HepG2 (cell line): ENCODE measurements at regions not wholly inside any gene's neighbourhood (a gene's known extent, or its start where the extent isn't known, plus 50 kb on each side); places are given as distances from the start of the nearest gene placed in this dataset.

Experiments used
- ATAC-seq: fragments of 200-7000 bp; cut with Tn5 transposase; 3 replicates; pipeline ENCODE4 v1.9.1; 2020; ENCODE audit warnings: mild to moderate bottlenecking, moderate library complexity
- BruUV-seq: library from RNA; stranded (reverse); fragments of 400-500 nt; replicated peaks from 2 replicates; lab custom pipeline; 2021; lab: Mats Ljungman, UMichigan
- CTCF ChIA-PET: fragments of 300-600 bp; formaldehyde crosslinking; extraction: SDS; loops from one replicate; lab custom pipeline; 2021; ENCODE audit warnings: low total read pairs, inconsistent platforms, low intra/inter-chr PET ratio; lab: Yijun Ruan, JAX
- POLR2A ChIA-PET: fragments of 350-600 bp; sonication (Branson Sonifier 250); formaldehyde crosslinking; loops from one replicate; lab custom pipeline; 2020; ENCODE audit warnings: antibody characterized with exemption, inconsistent platforms; lab: Yijun Ruan, JAX
- DNase-seq: peaks from one replicate; pipeline ENCODE4 v3.0.0-alpha.2; 2015; ENCODE audit warnings: low spot score
- FAIRE-seq: peaks from 3 replicates; lab custom pipeline; 2011; peaks lifted over from hg19 to GRCh38; lab: Jason Lieb, UNC
- H2AFZ ChIP-seq: one replicate; pipeline ENCODE4 v1.6.1; 2011; ENCODE audit warnings: low read length, inconsistent platforms
- H3K27ac ChIP-seq: fragments of 300-600 bp; 3 replicates; pipeline ENCODE4 v1.8.0; 2011; ENCODE audit warnings: mixed run types, mild to moderate bottlenecking, mixed read lengths, low read length, inconsistent platforms; ENCODE audit not compliant: insufficient read depth; ENCODE audit errors: extremely low read length
- H3K27me3 ChIP-seq, 2 experiments: fragments of 200-600 bp in 1 of 2; 2 replicates in 1 of 2; 3 replicates in 1 of 2; pipeline versions ENCODE4 v1.6.0 to v1.8.0; 2011; ENCODE audit warnings: low read length in 2 of 2, mild to moderate bottlenecking in 2 of 2, moderate library complexity in 2 of 2, inconsistent platforms in 1 of 2; ENCODE audit not compliant: insufficient read depth in 2 of 2, control insufficient read depth in 1 of 2
- H3K36me3 ChIP-seq, 2 experiments: fragments of 200-600 bp in 1 of 2; replicated peaks in 1 of 2; 2 replicates in 1 of 2; 3 replicates in 1 of 2; pipeline versions ENCODE4 v1.5.1 to v1.8.0; 2011; ENCODE audit warnings: low read length in 2 of 2, inconsistent platforms in 1 of 2; ENCODE audit not compliant: insufficient read depth in 2 of 2, control insufficient read depth in 1 of 2
- H3K4me1 ChIP-seq: 2 replicates; pipeline ENCODE4 v1.5.1; 2012; ENCODE audit warnings: low read length, inconsistent platforms; ENCODE audit not compliant: insufficient read depth
- H3K4me2 ChIP-seq: 2 replicates; pipeline ENCODE4 v1.6.0; 2011; ENCODE audit warnings: low read depth, low read length, inconsistent platforms
- H3K4me3 ChIP-seq, 3 experiments: fragments of 200-600 bp in 1 of 3; sonication (generic), shearing (Covaris generic) in 1 of 3; replicated peaks in 1 of 3; 2 replicates each; pipeline ENCODE4 v1.5.1; 2011 to 2016; ENCODE audit warnings: low read length in 3 of 3, inconsistent platforms in 2 of 3, low read depth in 2 of 3, mild to moderate bottlenecking in 2 of 3, control low read depth in 1 of 3, mixed read lengths in 1 of 3; ENCODE audit not compliant: insufficient read depth in 1 of 3
- H3K79me2 ChIP-seq: one replicate; pipeline ENCODE4 v1.6.1; 2011; ENCODE audit warnings: low read length, inconsistent platforms; ENCODE audit not compliant: insufficient read depth
- H3K9ac ChIP-seq: 2 replicates; pipeline ENCODE4 v1.6.0; 2011; ENCODE audit warnings: mild to moderate bottlenecking, low read depth, low read length, inconsistent platforms; ENCODE audit not compliant: insufficient read depth
- H3K9me3 ChIP-seq: 2 replicates; pipeline ENCODE4 v1.5.1; 2012; ENCODE audit warnings: mild to moderate bottlenecking, low read length
- H4K20me1 ChIP-seq: 2 replicates; pipeline ENCODE4 v1.6.0; 2011; ENCODE audit warnings: inconsistent platforms, mild to moderate bottlenecking, low read length, moderate library complexity; ENCODE audit not compliant: insufficient read depth
- CHD2 ChIP-seq: IDR thresholded peaks from 2 replicates; pipeline ENCODE4 v1.6.1; 2011; ENCODE audit warnings: low read depth, low read length, improper control_type of control experiment
- FIP1L1 ChIP-seq: fragments of 200-400 bp; formaldehyde crosslinking; IDR thresholded peaks from 2 replicates; pipeline ENCODE4 v1.6.1; 2018; ENCODE audit warnings: low read depth, mild to moderate bottlenecking, low read length, moderate library complexity, borderline replicate concordance; ENCODE audit not compliant: insufficient read depth
- NR2F1 ChIP-seq, 2 experiments: fragments of 450-650 bp in 1 of 2; formaldehyde crosslinking in 1 of 2; IDR thresholded peaks; 2 replicates each; pipeline versions ENCODE4 v1.5.0 to v1.6.1; 2016 to 2020; ENCODE audit warnings: mild to moderate bottlenecking in 1 of 2, missing compliant biosample characterization in 1 of 2, missing genetic modification reagents in 1 of 2, moderate library complexity in 1 of 2
- RBFOX2 ChIP-seq: fragments of 200-400 bp; formaldehyde crosslinking; IDR thresholded peaks from 2 replicates; pipeline ENCODE4 v1.6.1; 2017; ENCODE audit warnings: low read depth, mild to moderate bottlenecking, low read length
- RXRB ChIP-seq: IDR thresholded peaks from 2 replicates; pipeline ENCODE4 v1.6.1; 2016; ENCODE audit warnings: borderline replicate concordance, missing genetic modification reagents, missing compliant biosample characterization
- SNAI1 ChIP-seq: sonication (generic); formaldehyde crosslinking; IDR thresholded peaks from 2 replicates; pipeline ENCODE4 v1.5.0; 2020; ENCODE audit warnings: mild to moderate bottlenecking, missing genetic modification reagents, borderline replicate concordance
- TFDP1 ChIP-seq: IDR thresholded peaks from 2 replicates; pipeline ENCODE4 v1.6.1; 2016; ENCODE audit warnings: missing compliant biosample characterization, missing genetic modification reagents, borderline replicate concordance
- THAP11 ChIP-seq: IDR thresholded peaks from 2 replicates; pipeline ENCODE4 v1.6.1; 2016; ENCODE audit warnings: missing biosample characterization, missing genetic modification reagents
- TRIM24 ChIP-seq: sonication (generic); formaldehyde crosslinking; IDR thresholded peaks from 2 replicates; pipeline ENCODE4 v1.8.0; 2022; ENCODE audit warnings: mild to moderate bottlenecking, missing genetic modification reagents
- ZBTB37 ChIP-seq: sonication (generic); formaldehyde crosslinking; IDR thresholded peaks from 2 replicates; pipeline ENCODE4 v1.4.0; 2020; ENCODE audit warnings: mild to moderate bottlenecking, missing genetic modification reagents
- ZFP36L2 ChIP-seq: sonication (generic); formaldehyde crosslinking; IDR thresholded peaks from 2 replicates; pipeline ENCODE4 v1.4.0; 2020; ENCODE audit warnings: missing genetic modification reagents
- ZMYM2 ChIP-seq: sonication (generic); formaldehyde crosslinking; IDR thresholded peaks from 2 replicates; pipeline ENCODE4 v1.8.0; 2022; ENCODE audit warnings: mild to moderate bottlenecking, missing genetic modification reagents
- ZNF205 ChIP-seq: IDR thresholded peaks from 2 replicates; pipeline ENCODE4 v1.6.1; 2018; ENCODE audit warnings: missing biosample characterization, missing genetic modification reagents
- ZNF263 ChIP-seq: sonication (generic); formaldehyde crosslinking; IDR thresholded peaks from 2 replicates; pipeline ENCODE4 v1.4.0; 2020; ENCODE audit warnings: missing genetic modification reagents
- ZNF326 ChIP-seq: sonication (generic); formaldehyde crosslinking; IDR thresholded peaks from 2 replicates; pipeline ENCODE4 v1.4.0; 2020; ENCODE audit warnings: missing genetic modification reagents, borderline replicate concordance
- ZNF777 ChIP-seq: sonication (generic); formaldehyde crosslinking; IDR thresholded peaks from 2 replicates; pipeline ENCODE4 v1.4.0; 2020; ENCODE audit warnings: missing genetic modification reagents
- ZNF841 ChIP-seq: sonication (generic); formaldehyde crosslinking; IDR thresholded peaks from 2 replicates; pipeline ENCODE4 v1.8.1; 2023; ENCODE audit warnings: missing genetic modification reagents, borderline replicate concordance
- ZNF850 ChIP-seq: sonication (generic); formaldehyde crosslinking; conservative IDR thresholded peaks from 2 replicates; pipeline ENCODE4 v1.9.0; 2021; ENCODE audit warnings: mild to moderate bottlenecking, missing genetic modification reagents
- WGBS: methylation state at CpG from one replicate; pipeline ENCODE4 v1.1.6; 2017; ENCODE audit warnings: low lambda C conversion rate; 5-methylcytosine and 5-hydroxymethylcytosine counted together
- in situ Hi-C: cut with HindIII; loops from 2 replicates; pipeline ENCODE4 v1.10.0; 2017; ENCODE audit warnings: low pct_unique_long_range_greater_than_20kb; ENCODE audit not compliant: extremely low pct_ligation_motif_present
- intact Hi-C: fragments of 100-400 bp; cut with micrococcal nuclease; formaldehyde crosslinking; loops from one replicate; pipeline ENCODE4 v1.10.0; 2022; ENCODE audit not compliant: unreplicated experiment

GRCh38 chr17:71217769-71218168 lies 903.1 kb upstream of the SOX9 start:
- 43% methylated on average over 2 of the region's 2 CpGs for WGBS
- no peak for DNase-seq
- POLR2A ChIA-PET, result no interaction called here
- H3K9ac ChIP-seq, result no peak overlapping the region
- TF ChIP-seq ZNF326 (CRISPR knock-in tag) (no peak), ZNF205 (no peak), ZNF263 (CRISPR knock-in tag) (no peak), RBFOX2 (no peak), SNAI1 (CRISPR knock-in tag) (no peak), ZNF841 (CRISPR knock-in tag) (no peak), ZBTB37 (CRISPR knock-in tag) (no peak), TFDP1 (CRISPR knock-in tag) (no peak), THAP11 (CRISPR knock-in tag) (no peak), NR2F1 (CRISPR knock-in tag; IDR thresholded peaks at IDR 0.05) (no peak), RXRB (CRISPR knock-in tag) (no peak), ZFP36L2 (no peak), ZNF777 (CRISPR knock-in tag) (no peak), ZNF850 (CRISPR knock-in tag) (no peak), TRIM24 (no peak), FIP1L1 (no peak), CHD2 (no peak), ZMYM2 (CRISPR knock-in tag) (no peak)
- TF ChIP-seq, all 625 proteins: peak for 0
- Histone ChIP-seq H3K4me2 (no peak overlapping the region), H3K36me3 (no peaks in the 10 kb centered on the region), H3K27me3 (no peaks in the 10 kb centered on the region), H3K79me2 (no peaks in the 10 kb centered on the region), H3K4me3 (no peak overlapping the region), H2AFZ (no peak overlapping the region), H4K20me1 (no peaks in the 10 kb centered on the region), H3K9me3 (peaks cover 70% of the 10 kb centered on the region), H3K4me1 (no peaks in the 10 kb centered on the region), H3K27ac (no peak overlapping the region)
- BruUV-seq, result no TSS peak
- FAIRE-seq (no peak), ATAC-seq (no peak)
- CTCF ChIA-PET, result no interaction called here
- intact Hi-C loops, result no loop called here
- in situ Hi-C loops, result no loop called here
